OCI-LY1 (cell line): ENCODE measurements at regions not wholly inside any gene's neighbourhood (a gene's known extent, or its start where the extent isn't known, plus 50 kb on each side); places are given as distances from the start of the nearest gene placed in this dataset.

Experiments
- CTCF ChIP-seq: fragments of 200-600 bp; sonication (generic), shearing (Covaris generic); IDR thresholded peaks from 2 replicates; pipeline ENCODE4 v1.5.1; 2017; ENCODE audit warnings: mild to moderate bottlenecking, antibody characterized with exemption, low read length, moderate library complexity, mixed read lengths
- EZH2 ChIP-seq: fragments of 200-600 bp; sonication (generic), shearing (Covaris generic); IDR thresholded peaks from 2 replicates; pipeline ENCODE4 v1.8.0; 2017; ENCODE audit warnings: borderline replicate concordance, mixed run types, mild to moderate bottlenecking, antibody characterized with exemption, low read length, moderate library complexity, mixed read lengths

- TF ChIP-seq CTCF (no peak), EZH2 (no peak)
These were observed 101.1 kb upstream of the SOD1 start for GRCh38 chr21:31558189-31558961.
